ENCODE measurements at regions not wholly inside any gene's neighbourhood (a gene's known extent, or its start where the extent isn't known, plus 50 kb on each side); places are given as distances from the start of the nearest gene placed in this dataset.
"Not testable (repeated sequence)": the region's sequence is repeated elsewhere in the genome, so short reads cannot be mapped to it uniquely, and the experiment has no call there.

GRCh38 chr1:199015799-199016198 lies 377.0 kb downstream of the PTPRC start:
- TF ChIP-seq CTCF (IDR thresholded peaks at IDR 0.05; ENCODE audit: low read depth, low read length), result no peak
- H3K4me3 ChIP-seq (ENCODE audit: low read depth, low read length), result no peak overlapping the region

DNA sequence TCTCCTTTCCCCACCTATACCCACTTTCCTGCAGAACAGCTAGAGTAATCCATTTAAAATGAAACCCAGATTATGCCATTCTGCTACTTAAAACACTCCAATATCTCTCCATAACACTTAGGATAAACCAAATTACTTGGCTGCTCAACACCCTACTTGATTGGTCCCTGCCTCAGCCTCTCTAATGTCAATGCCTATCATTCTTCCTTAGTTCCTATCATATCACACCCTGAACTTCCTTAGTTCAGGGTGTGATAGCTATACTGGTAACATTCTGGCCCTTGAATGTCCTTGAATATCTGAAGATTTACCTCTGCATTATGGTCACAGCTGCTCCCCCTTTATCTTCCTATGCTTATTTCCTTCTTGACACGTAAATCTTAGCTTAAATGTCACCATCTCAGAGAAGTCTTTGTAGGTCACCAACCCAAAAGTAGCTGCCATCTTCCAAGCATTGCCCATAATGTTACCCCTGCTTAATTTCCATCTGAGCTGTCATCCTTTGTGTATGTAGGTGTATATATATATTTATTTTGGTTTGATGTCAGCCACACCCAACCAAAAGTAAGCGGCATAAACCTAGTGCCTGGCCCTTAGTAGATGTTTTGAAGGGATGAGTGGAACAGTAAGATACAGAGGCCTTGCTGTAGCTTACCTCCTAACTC lies 379.8 kb downstream of the PTPRC start:
- H3K4me3 ChIP-seq (ENCODE audit: low read depth, low read length), result no peak overlapping the region
- TF ChIP-seq CTCF (IDR thresholded peaks at IDR 0.05; ENCODE audit: low read depth, low read length), result no peak

DNA sequence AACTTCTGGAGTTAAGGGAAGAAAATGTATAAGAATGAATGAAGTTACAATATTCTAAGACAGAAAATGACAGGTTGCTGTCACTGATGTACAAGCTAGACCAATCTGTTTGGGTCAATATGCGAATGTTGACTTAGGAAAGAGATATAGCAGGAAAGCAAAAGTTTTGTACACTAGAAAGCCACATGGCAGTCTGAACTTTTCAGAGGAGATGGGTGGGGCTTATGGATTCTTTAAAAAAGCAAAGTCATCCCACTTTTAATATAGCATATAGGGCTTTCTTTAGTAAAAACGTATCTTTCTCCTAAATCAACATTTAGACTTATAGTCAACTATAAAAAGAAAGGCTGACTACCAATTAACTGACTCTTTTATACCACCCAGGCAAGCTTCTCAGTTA lies 381.2 kb downstream of the PTPRC start:
- TF ChIP-seq CTCF (IDR thresholded peaks at IDR 0.05; ENCODE audit: low read depth, low read length), result no peak
- no peak overlapping the region for H3K4me3 ChIP-seq (ENCODE audit: low read depth, low read length)

- TF ChIP-seq CTCF (IDR thresholded peaks at IDR 0.05; ENCODE audit: low read depth, low read length), result no peak
- H3K4me3 ChIP-seq (ENCODE audit: low read depth, low read length), result no peak overlapping the region
These were observed 382.1 kb downstream of the PTPRC start for GRCh38 chr1:199020904-199021303.

- TF ChIP-seq CTCF (IDR thresholded peaks at IDR 0.05; ENCODE audit: low read depth, low read length), result no peak
- H3K4me3 ChIP-seq (ENCODE audit: low read depth, low read length), result no peak overlapping the region
These were observed 390.6 kb downstream of the PTPRC start for GRCh38 chr1:199029401-199029800.

- TF ChIP-seq CTCF (IDR thresholded peaks at IDR 0.05; ENCODE audit: low read depth, low read length), result no peak
- no peak overlapping the region for H3K4me3 ChIP-seq (ENCODE audit: low read depth, low read length)
These were observed 391.0 kb downstream of the PTPRC start for GRCh38 chr1:199029855-199030254.

GRCh38 chr1:199030541-199030940 lies 391.7 kb downstream of the PTPRC start:
- H3K4me3 ChIP-seq (ENCODE audit: low read depth, low read length), result not testable (repeated sequence)

GRCh38 chr1:199031170-199031569 lies 392.3 kb downstream of the PTPRC start:
- H3K4me3 ChIP-seq (ENCODE audit: low read depth, low read length), result not testable (repeated sequence)

DNA sequence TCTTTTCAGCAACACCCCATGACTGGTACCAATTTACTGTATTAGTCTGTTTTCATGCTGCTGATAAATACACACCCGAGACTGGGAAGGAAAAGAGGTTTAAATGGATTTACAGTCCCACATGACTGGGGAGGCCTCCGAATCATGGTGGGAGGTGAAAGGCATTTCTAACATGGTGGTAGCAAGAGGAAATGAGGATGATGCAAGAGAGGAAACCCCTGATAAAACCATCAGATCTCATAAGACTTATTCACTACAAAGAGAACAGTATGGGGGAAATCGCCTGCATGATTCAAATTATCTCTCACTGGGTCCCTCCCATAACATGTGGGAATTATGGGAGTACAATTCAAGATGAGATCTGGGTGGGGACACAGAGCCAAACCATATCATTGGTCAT lies 393.6 kb downstream of the PTPRC start:
- not testable (repeated sequence) for H3K4me3 ChIP-seq (ENCODE audit: low read depth, low read length)
